ENCODE measurements at regions not wholly inside any gene's neighbourhood (a gene's known extent, or its start where the extent isn't known, plus 50 kb on each side); places are given as distances from the start of the nearest gene placed in this dataset.

DNA sequence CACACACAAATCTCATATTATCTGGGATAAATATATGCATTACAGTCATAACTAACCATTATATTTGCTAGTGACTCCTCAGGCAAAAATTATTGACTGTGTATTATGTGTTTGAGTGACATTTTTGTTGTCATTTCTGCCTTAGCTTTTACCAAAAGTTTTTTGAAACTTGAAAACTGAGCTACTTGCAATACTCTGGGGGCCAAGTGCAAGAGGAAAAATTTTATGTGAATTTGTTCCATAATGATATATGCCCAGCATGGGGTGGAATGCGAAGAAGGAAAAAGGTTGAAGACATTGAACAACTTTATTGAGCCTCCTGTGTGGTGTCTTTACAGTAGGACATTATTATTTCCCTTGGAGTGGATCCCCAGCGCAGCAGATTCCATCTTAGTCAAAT is 176.8 kb upstream of the FERD3L start:
- no peak overlapping the region for H3K4me3 ChIP-seq (ENCODE audit: low read depth, low read length)
- TF ChIP-seq CTCF (IDR thresholded peaks at IDR 0.05; ENCODE audit: insufficient read depth, low read depth, low read length, missing control alignments): no peak
- no peak for DNase-seq (ENCODE audit: low read depth)

DNA sequence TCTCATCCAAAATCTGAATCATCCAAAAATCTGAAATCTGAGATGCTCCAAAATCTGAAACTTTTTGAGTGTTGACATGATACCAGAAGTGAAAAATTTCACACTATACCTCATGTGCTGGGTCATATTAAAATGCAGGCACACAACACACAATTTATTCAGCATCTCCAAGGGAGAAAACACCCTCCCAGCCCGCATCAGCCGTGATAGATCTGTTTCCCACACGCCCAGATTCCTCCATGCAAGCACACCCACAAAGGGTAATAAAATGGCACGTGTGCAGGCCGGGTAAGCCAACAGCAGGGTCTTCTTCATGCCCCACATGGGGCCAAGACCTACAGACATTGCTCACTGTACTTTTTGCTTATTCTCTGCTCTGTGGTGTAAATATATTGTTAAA is 173.1 kb upstream of the FERD3L start:
- no peak overlapping the region for H3K4me3 ChIP-seq (ENCODE audit: low read depth, low read length)
- TF ChIP-seq CTCF (IDR thresholded peaks at IDR 0.05; ENCODE audit: insufficient read depth, low read depth, low read length, missing control alignments): no peak
- no peak for DNase-seq (ENCODE audit: low read depth)

- no peak for TF ChIP-seq CTCF (IDR thresholded peaks at IDR 0.05; ENCODE audit: insufficient read depth, low read depth, low read length, missing control alignments)
- H3K4me3 ChIP-seq (ENCODE audit: low read depth, low read length): no peak overlapping the region
- DNase-seq (ENCODE audit: low read depth): no peak
Observed at GRCh38 chr7:19317461-19317860, 172.2 kb upstream of the FERD3L start.

DNA sequence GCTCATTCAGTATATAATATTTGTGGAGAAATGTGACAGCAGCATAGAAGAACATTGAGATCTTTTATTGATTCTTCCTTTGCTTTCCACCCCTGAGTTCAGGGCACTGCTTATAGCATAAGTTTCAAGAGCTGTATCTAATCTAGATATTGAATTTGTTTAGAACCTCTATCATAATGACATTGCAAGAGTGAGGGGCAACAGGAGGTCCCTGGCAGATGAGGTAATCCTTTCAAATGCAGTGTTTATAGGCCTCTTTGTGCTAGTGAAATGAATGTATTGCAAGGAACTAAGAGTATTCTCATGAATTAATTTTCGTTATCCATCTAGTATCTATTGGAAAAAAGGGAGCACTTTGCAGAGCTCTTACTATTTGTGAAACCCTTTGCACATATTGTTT is 167.2 kb upstream of the FERD3L start:
- no peak for DNase-seq (ENCODE audit: low read depth)
- no peak for TF ChIP-seq CTCF (IDR thresholded peaks at IDR 0.05; ENCODE audit: insufficient read depth, low read depth, low read length, missing control alignments)
- no peak overlapping the region for H3K4me3 ChIP-seq (ENCODE audit: low read depth, low read length)

GRCh38 chr7:19307554-19307953 is 162.3 kb upstream of the FERD3L start:
- no peak for DNase-seq (ENCODE audit: low read depth)
- no peak for TF ChIP-seq CTCF (IDR thresholded peaks at IDR 0.05; ENCODE audit: insufficient read depth, low read depth, low read length, missing control alignments)
- no peak overlapping the region for H3K4me3 ChIP-seq (ENCODE audit: low read depth, low read length)

GRCh38 chr7:19305698-19306097 is 160.5 kb upstream of the FERD3L start:
- no peak for TF ChIP-seq CTCF (IDR thresholded peaks at IDR 0.05; ENCODE audit: insufficient read depth, low read depth, low read length, missing control alignments)
- no peak overlapping the region for H3K4me3 ChIP-seq (ENCODE audit: low read depth, low read length)
- DNase-seq (ENCODE audit: low read depth): peak; percentile 5

GRCh38 chr7:19304086-19304485 is 158.9 kb upstream of the FERD3L start:
- DNase-seq (ENCODE audit: low read depth): no peak
- no peak for TF ChIP-seq CTCF (IDR thresholded peaks at IDR 0.05; ENCODE audit: insufficient read depth, low read depth, low read length, missing control alignments)
- no peak overlapping the region for H3K4me3 ChIP-seq (ENCODE audit: low read depth, low read length)

Data from GM12865 (cell line).